Activated naive CD4-positive, alpha-beta T cell treated with anti-CD3 and anti-CD28 coated beads for 36 hours (primary cell): ENCODE measurements at regions not wholly inside any gene's neighbourhood (a gene's known extent, or its start where the extent isn't known, plus 50 kb on each side); places are given as distances from the start of the nearest gene placed in this dataset.

Source experiments
- CTCF ChIA-PET: fragments of 350-600 bp; sonication (Branson Sonifier 250); formaldehyde crosslinking; loops from one replicate; lab custom pipeline; 2021; ENCODE audit warnings: antibody characterized with exemption; lab: Charles Lee
- DNase-seq: peaks from one replicate; pipeline ENCODE4 v3.0.0-alpha.2; 2020
- H3K27ac Mint-ChIP-seq: one replicate; pipeline ENCODE4 v1.8.0; 2021; ENCODE audit warnings: mild to moderate bottlenecking, mixed read lengths
- H3K27me3 Mint-ChIP-seq: one replicate; pipeline ENCODE4 v1.8.0; 2021; ENCODE audit warnings: low read depth, mixed read lengths
- H3K36me3 Mint-ChIP-seq: one replicate; pipeline ENCODE4 v1.8.0; 2021; ENCODE audit warnings: low read depth, mixed read lengths
- H3K4me1 Mint-ChIP-seq: one replicate; pipeline ENCODE4 v1.8.0; 2021; ENCODE audit warnings: low read depth, mixed read lengths
- H3K4me3 Mint-ChIP-seq: one replicate; pipeline ENCODE4 v1.8.0; 2021; ENCODE audit warnings: mild to moderate bottlenecking, moderate library complexity, mixed read lengths
- H3K9me3 Mint-ChIP-seq: one replicate; pipeline ENCODE4 v1.8.0; 2021; ENCODE audit warnings: mixed read lengths
- intact Hi-C: fragments of 100-400 bp; cut with micrococcal nuclease; formaldehyde crosslinking; loops from one replicate; pipeline ENCODE4 v1.15.1; 2023

DNA sequence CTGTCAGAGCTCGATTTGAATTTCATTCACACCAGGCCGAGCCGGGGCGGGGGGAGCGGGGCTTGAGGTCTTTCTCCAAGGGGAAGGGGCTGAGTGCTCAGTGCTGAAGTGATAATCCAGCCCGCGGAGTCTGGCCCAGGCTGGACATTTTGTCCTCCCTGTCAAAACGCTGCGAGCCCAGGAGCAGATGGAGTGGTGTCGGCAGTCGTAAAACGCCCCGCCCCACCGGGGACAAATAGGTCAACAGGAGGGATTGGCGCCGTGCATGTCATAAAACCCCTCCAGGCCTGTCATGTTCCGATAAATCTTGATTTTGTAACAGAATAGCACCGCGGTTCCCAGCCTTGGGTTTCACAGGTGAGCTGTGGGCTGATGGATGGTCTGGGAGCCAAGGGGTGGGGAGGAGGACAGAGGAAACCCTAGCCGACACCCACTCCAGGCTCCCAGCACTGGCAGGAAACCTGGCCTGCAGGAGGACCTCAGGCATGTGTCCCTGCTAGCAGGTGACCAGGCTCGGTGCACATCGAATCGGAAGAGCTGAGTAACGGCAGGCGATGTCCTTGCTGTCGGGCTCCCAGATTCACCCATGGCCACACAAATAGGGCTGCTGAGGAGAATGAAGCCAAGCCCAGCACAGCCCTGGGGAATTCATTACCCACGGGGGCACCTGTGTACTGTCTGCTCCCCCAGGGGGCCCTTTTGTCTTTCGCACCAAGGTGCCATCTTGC is 341.4 kb downstream of the FOXL1 start:
- Mint-ChIP-seq H3K9me3 (peaks cover 6% of the 10 kb centered on the region), H3K4me1 (no peaks in the 10 kb centered on the region), H3K36me3 (no peaks in the 10 kb centered on the region), H3K4me3 (no peak overlapping the region), H3K27me3 (peaks cover 16% of the 10 kb centered on the region), H3K27ac (no peak overlapping the region)
- DNase-seq, result no peak
- CTCF ChIA-PET, result interaction anchor here (0.6 kb wide), 1 partner anchor 347 kb away, joined by 3 read pairs; no protein-coding TSS in a partner anchor
- intact Hi-C loops, result no loop called here

DNA sequence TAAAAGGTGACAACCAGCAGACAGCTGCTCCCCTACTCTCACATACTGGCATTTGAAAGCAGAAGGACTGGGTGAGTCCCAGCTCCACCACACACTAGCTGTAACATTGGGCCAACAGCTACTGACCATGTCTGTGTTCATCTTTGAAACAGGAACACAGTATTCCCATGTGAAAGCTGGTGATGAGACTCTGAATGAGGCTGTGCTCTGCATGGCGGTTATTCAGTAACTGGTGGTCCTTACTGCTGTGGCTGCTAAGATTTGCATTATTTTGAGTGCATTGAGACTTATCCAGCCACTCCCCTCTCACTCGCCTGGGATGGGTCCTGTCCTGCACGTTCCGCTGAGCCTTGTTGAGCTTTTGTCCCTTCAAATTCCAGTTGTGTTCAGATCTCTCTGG is 342.9 kb downstream of the FOXL1 start:
- H3K27ac Mint-ChIP-seq, result no peak overlapping the region
- intact Hi-C loops, result no loop called here
- H3K4me1 Mint-ChIP-seq, result no peaks in the 10 kb centered on the region
- H3K27me3 Mint-ChIP-seq, result peaks cover 28% of the 10 kb centered on the region
- H3K36me3 Mint-ChIP-seq, result no peaks in the 10 kb centered on the region
- peaks cover 6% of the 10 kb centered on the region for H3K9me3 Mint-ChIP-seq
- H3K4me3 Mint-ChIP-seq, result no peak overlapping the region
- no peak for DNase-seq
- CTCF ChIA-PET, result no interaction called here

DNA sequence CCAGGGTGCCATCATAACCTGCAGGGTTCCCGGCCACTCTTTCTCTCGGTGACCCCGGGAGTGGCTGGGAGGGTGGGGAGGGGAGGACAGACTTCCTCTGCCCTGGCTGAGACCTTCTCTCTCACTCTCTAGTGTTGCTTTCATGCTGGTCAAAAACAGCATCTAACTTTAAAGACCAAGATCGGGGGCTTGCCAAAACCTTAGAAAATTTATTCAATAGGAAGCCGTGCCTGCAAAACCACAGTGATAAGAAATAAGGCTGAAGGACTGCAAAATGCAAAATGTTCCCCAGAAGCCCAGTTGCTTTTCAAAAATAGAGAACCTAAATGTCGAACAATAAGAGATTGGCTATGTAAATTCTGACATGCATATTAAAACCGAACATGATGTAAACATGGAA is 344.0 kb downstream of the FOXL1 start:
- Mint-ChIP-seq H3K9me3 (peaks cover 6% of the 10 kb centered on the region), H3K27ac (no peak overlapping the region), H3K4me1 (no peaks in the 10 kb centered on the region), H3K36me3 (no peaks in the 10 kb centered on the region), H3K27me3 (peaks cover 28% of the 10 kb centered on the region), H3K4me3 (no peak overlapping the region)
- no peak for DNase-seq
- intact Hi-C loops, result no loop called here
- CTCF ChIA-PET, result no interaction called here

- Mint-ChIP-seq H3K4me3 (no peak overlapping the region), H3K4me1 (no peaks in the 10 kb centered on the region), H3K27me3 (peaks cover 40% of the 10 kb centered on the region), H3K9me3 (peaks cover 6% of the 10 kb centered on the region), H3K36me3 (no peaks in the 10 kb centered on the region), H3K27ac (no peak overlapping the region)
- DNase-seq, result no peak
- CTCF ChIA-PET, result no interaction called here
- intact Hi-C loops, result no loop called here
These were observed 345.3 kb downstream of the FOXL1 start for GRCh38 chr16:86923656-86924055.

DNA sequence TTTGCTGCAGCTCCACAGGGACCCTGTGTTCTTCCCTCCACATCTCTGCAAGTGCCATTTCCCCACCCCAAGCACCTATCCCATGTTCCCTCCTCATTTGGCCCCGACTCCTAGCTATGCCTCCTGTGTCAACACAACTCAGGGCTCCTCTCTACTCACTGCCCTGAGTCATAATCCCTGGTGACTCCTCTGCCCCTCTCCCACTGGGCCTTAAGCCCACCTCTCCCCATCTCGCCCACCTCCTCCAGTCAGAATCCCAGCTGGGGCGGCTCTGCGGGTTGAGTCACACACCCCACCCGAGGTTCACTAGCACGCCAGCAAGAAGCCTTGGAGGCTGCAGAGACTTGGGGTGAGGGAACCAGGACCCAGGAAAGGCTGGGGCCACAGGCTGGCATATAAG is 346.2 kb downstream of the FOXL1 start:
- H3K27ac Mint-ChIP-seq, result no peak overlapping the region
- no peaks in the 10 kb centered on the region for H3K36me3 Mint-ChIP-seq
- intact Hi-C loops, result no loop called here

GRCh38 chr16:86925067-86925791 is 346.9 kb downstream of the FOXL1 start:
- no peaks in the 10 kb centered on the region for H3K36me3 Mint-ChIP-seq
- intact Hi-C loops, result no loop called here

More for the DNA sequence above, 346.2 kb downstream of the FOXL1 start:
- CTCF ChIA-PET, result no interaction called here
- peaks cover 48% of the 10 kb centered on the region for H3K27me3 Mint-ChIP-seq
- DNase-seq, result no peak
- H3K4me3 Mint-ChIP-seq, result no peak overlapping the region
- H3K9me3 Mint-ChIP-seq, result peaks cover 6% of the 10 kb centered on the region
- H3K4me1 Mint-ChIP-seq, result peaks cover 2% of the 10 kb centered on the region

GRCh38 chr16:86926181-86927094 is 348.1 kb downstream of the FOXL1 start:
- H3K4me3 Mint-ChIP-seq, result no peak overlapping the region
- peaks cover 59% of the 10 kb centered on the region for H3K27me3 Mint-ChIP-seq
- DNase-seq, result no peak
- intact Hi-C loops, result no loop called here
- H3K4me1 Mint-ChIP-seq, result peaks cover 2% of the 10 kb centered on the region
- H3K27ac Mint-ChIP-seq, result no peak overlapping the region
- H3K9me3 Mint-ChIP-seq, result peaks cover 2% of the 10 kb centered on the region
- CTCF ChIA-PET, result no interaction called here
- no peaks in the 10 kb centered on the region for H3K36me3 Mint-ChIP-seq

More at GRCh38 chr16:86925067-86925791, 346.9 kb downstream of the FOXL1 start:
- Mint-ChIP-seq H3K27ac (no peak overlapping the region), H3K4me1 (peaks cover 2% of the 10 kb centered on the region), H3K4me3 (no peak overlapping the region), H3K27me3 (peaks cover 55% of the 10 kb centered on the region), H3K9me3 (peaks cover 6% of the 10 kb centered on the region)
- no peak for DNase-seq
- CTCF ChIA-PET, result no interaction called here

GRCh38 chr16:86927699-86928098 is 349.4 kb downstream of the FOXL1 start:
- no peak overlapping the region for H3K27ac Mint-ChIP-seq
- H3K36me3 Mint-ChIP-seq, result no peaks in the 10 kb centered on the region
- peaks cover 59% of the 10 kb centered on the region for H3K27me3 Mint-ChIP-seq
- H3K4me1 Mint-ChIP-seq, result peaks cover 2% of the 10 kb centered on the region
- CTCF ChIA-PET, result no interaction called here
- H3K9me3 Mint-ChIP-seq, result no peaks in the 10 kb centered on the region
- intact Hi-C loops, result no loop called here
- no peak for DNase-seq
- no peak overlapping the region for H3K4me3 Mint-ChIP-seq

DNA sequence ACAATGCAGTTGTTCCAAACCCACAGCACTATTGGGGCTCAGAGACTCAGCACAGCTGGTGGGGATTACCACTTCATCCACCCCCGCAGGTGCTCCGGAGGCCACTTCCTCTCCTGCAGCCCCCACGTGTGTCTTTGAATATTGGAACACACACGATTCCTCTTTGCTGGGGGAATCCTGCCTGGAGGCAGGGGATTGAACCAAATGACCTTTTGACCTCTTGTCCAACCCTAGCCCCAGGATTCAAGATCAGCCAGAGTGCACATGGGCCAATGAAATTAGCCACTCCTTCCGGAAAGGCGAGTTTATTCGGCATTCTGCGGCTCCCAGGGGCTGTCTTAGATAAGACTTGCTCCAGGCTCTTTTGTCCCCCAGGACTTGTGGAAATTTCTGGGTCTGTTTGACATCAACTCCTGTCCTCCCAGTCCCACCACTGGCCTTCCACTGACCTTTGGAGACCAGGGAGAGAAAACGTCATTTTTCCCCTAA is 350.2 kb downstream of the FOXL1 start:
- Mint-ChIP-seq H3K27ac (no peak overlapping the region), H3K36me3 (no peaks in the 10 kb centered on the region), H3K9me3 (no peaks in the 10 kb centered on the region), H3K27me3 (peaks cover 53% of the 10 kb centered on the region), H3K4me3 (no peak overlapping the region), H3K4me1 (peaks cover 2% of the 10 kb centered on the region)
- CTCF ChIA-PET, result no interaction called here
- intact Hi-C loops, result no loop called here
- DNase-seq, result no peak

GRCh38 chr16:86929057-86929871 is 350.9 kb downstream of the FOXL1 start:
- Mint-ChIP-seq H3K9me3 (no peaks in the 10 kb centered on the region), H3K36me3 (no peaks in the 10 kb centered on the region), H3K27me3 (peaks cover 47% of the 10 kb centered on the region), H3K4me3 (no peak overlapping the region), H3K4me1 (peaks cover 2% of the 10 kb centered on the region), H3K27ac (no peak overlapping the region)
- CTCF ChIA-PET, result interaction anchor here (1.0 kb wide), 1 partner anchor 133 kb away, joined by 3 read pairs; no protein-coding TSS in a partner anchor
- DNase-seq, result no peak
- intact Hi-C loops, result no loop called here

DNA sequence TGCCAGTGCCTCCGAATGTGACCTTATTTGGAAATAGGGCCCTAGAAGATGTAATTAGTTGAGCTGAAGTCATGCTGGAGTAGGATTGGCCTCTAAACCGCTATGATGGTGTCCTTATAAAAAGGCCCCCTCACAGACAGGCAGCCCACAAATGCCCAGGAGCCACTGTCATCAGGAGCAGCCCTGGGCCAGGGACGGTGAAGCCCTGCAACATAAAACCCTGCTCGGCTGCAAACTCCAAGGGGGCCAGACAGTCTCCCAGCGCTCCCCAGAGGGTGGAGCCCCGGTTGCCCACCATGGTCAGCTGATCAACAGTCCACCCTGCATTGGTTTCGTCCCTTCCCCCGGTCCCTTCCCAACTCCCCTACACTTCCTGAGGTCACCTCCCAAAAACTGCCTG is 351.7 kb downstream of the FOXL1 start:
- peaks cover 2% of the 10 kb centered on the region for H3K4me1 Mint-ChIP-seq
- H3K27ac Mint-ChIP-seq, result no peak overlapping the region
- H3K36me3 Mint-ChIP-seq, result no peaks in the 10 kb centered on the region
- no peak overlapping the region for H3K4me3 Mint-ChIP-seq
- DNase-seq, result no peak
- intact Hi-C loops, result no loop called here
- H3K9me3 Mint-ChIP-seq, result no peaks in the 10 kb centered on the region
- peaks cover 47% of the 10 kb centered on the region for H3K27me3 Mint-ChIP-seq
- CTCF ChIA-PET, result interaction anchor here (1.0 kb wide), 1 partner anchor 133 kb away, joined by 3 read pairs; no protein-coding TSS in a partner anchor
